Jurkat, Clone E6-1 (cell line): ENCODE measurements at regions not wholly inside any gene's neighbourhood (a gene's known extent, or its start where the extent isn't known, plus 50 kb on each side); places are given as distances from the start of the nearest gene placed in this dataset.

Source experiments
- DNase-seq: peaks from one replicate; pipeline ENCODE4 v3.0.0-alpha.2; 2011; ENCODE audit warnings: low read depth, low spot score
- H3K4me3 ChIP-seq: 2 replicates; pipeline ENCODE4 v1.5.1; 2011; ENCODE audit warnings: mild to moderate bottlenecking, low read length, control low read depth, moderate library complexity

GRCh38 chr19:30890033-30890432 lies 459.2 kb downstream of the TSHZ3 start:
- DNase-seq = no peak

GRCh38 chr19:30888937-30889336 lies 460.3 kb downstream of the TSHZ3 start:
- no peak for DNase-seq
- no peak overlapping the region for H3K4me3 ChIP-seq

More at GRCh38 chr19:30890033-30890432, 459.2 kb downstream of the TSHZ3 start:
- H3K4me3 ChIP-seq = no peak overlapping the region

GRCh38 chr19:30887042-30887441 lies 462.2 kb downstream of the TSHZ3 start:
- H3K4me3 ChIP-seq = no peak overlapping the region
- DNase-seq = no peak

GRCh38 chr19:30886222-30886621 lies 463.0 kb downstream of the TSHZ3 start:
- no peak overlapping the region for H3K4me3 ChIP-seq
- DNase-seq = no peak

- H3K4me3 ChIP-seq = no peak overlapping the region
- DNase-seq = no peak
Measured at GRCh38 chr19:30884146-30884812, 465.0 kb downstream of the TSHZ3 start.

- DNase-seq = no peak
- no peak overlapping the region for H3K4me3 ChIP-seq
Measured at GRCh38 chr19:30883071-30883470, 466.2 kb downstream of the TSHZ3 start.

- DNase-seq = no peak
Measured at GRCh38 chr19:30882411-30883005, 466.7 kb downstream of the TSHZ3 start.

GRCh38 chr19:30881930-30882329 lies 467.3 kb downstream of the TSHZ3 start:
- DNase-seq = no peak
- H3K4me3 ChIP-seq = no peak overlapping the region

More at GRCh38 chr19:30882411-30883005, 466.7 kb downstream of the TSHZ3 start:
- H3K4me3 ChIP-seq = no peak overlapping the region

GRCh38 chr19:30881281-30881680 lies 468.0 kb downstream of the TSHZ3 start:
- H3K4me3 ChIP-seq = no peak overlapping the region

GRCh38 chr19:30880551-30880950 lies 468.7 kb downstream of the TSHZ3 start:
- no peak overlapping the region for H3K4me3 ChIP-seq
- no peak for DNase-seq

More at GRCh38 chr19:30881281-30881680, 468.0 kb downstream of the TSHZ3 start:
- no peak for DNase-seq

GRCh38 chr19:30880151-30880550 lies 469.1 kb downstream of the TSHZ3 start:
- no peak for DNase-seq
- H3K4me3 ChIP-seq = no peak overlapping the region

GRCh38 chr19:30879736-30880135 lies 469.5 kb downstream of the TSHZ3 start:
- no peak overlapping the region for H3K4me3 ChIP-seq
- no peak for DNase-seq

GRCh38 chr19:30879225-30879624 lies 470.0 kb downstream of the TSHZ3 start:
- DNase-seq = no peak

GRCh38 chr19:30878495-30878894 lies 470.7 kb downstream of the TSHZ3 start:
- DNase-seq = peak; percentile 23
- no peak overlapping the region for H3K4me3 ChIP-seq

More at GRCh38 chr19:30879225-30879624, 470.0 kb downstream of the TSHZ3 start:
- H3K4me3 ChIP-seq = no peak overlapping the region

GRCh38 chr19:30877661-30878113 lies 471.5 kb downstream of the TSHZ3 start:
- H3K4me3 ChIP-seq = no peak overlapping the region
- DNase-seq = no peak

- DNase-seq = no peak
- H3K4me3 ChIP-seq = no peak overlapping the region
Measured at GRCh38 chr19:30873691-30874090, 475.5 kb downstream of the TSHZ3 start.

- no peak for DNase-seq
- no peak overlapping the region for H3K4me3 ChIP-seq
Measured at GRCh38 chr19:30873003-30873402, 476.2 kb downstream of the TSHZ3 start.

- H3K4me3 ChIP-seq = no peak overlapping the region
- DNase-seq = no peak
Measured at GRCh38 chr19:30871979-30872378, 477.3 kb downstream of the TSHZ3 start.

GRCh38 chr19:30870876-30871275 lies 478.4 kb downstream of the TSHZ3 start:
- no peak for DNase-seq
- H3K4me3 ChIP-seq = no peak overlapping the region

GRCh38 chr19:30865511-30865910 lies 483.7 kb downstream of the TSHZ3 start:
- no peak overlapping the region for H3K4me3 ChIP-seq
- DNase-seq = no peak
